ENCODE measurements at regions not wholly inside any gene's neighbourhood (a gene's known extent, or its start where the extent isn't known, plus 50 kb on each side); places are given as distances from the start of the nearest gene placed in this dataset.

DNA sequence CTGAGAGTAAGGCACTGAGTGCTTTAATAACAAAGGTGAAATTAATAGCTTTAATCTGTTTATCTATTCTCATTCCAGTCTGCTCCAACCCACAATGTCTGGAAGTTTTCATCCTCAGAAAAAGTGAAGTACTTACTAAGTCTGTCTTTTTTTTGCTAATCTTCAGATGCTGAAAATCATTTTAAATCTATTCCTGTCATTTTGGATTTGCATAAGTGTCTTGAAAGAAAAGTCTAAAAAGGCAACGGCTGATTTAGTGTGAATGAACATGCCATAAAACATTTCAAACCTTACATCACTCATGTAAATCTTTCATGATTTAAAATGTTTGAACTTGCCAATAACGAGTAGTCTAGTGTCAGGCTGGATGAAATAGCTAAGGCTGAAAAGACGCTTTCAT, 685.6 kb downstream of the RPS29 start:
- Histone ChIP-seq H3K27me3 (no peaks in the 10 kb centered on the region), H3K4me1 (no peaks in the 10 kb centered on the region), H3K36me3 (no peaks in the 10 kb centered on the region), H3K4me3 (no peak overlapping the region), H3K27ac (no peak overlapping the region), H3K9me3 (no peaks in the 10 kb centered on the region)
- TF ChIP-seq CTCF (IDR thresholded peaks at IDR 0.05), result no peak
- intact Hi-C loops (cut with DNase I), result no loop called here
- DNase-seq (no peak), FAIRE-seq (no peak), ATAC-seq (no peak)
- 51 to 59% methylated on average over 3 of the region's 3 CpGs for WGBS, 2 donors

DNA sequence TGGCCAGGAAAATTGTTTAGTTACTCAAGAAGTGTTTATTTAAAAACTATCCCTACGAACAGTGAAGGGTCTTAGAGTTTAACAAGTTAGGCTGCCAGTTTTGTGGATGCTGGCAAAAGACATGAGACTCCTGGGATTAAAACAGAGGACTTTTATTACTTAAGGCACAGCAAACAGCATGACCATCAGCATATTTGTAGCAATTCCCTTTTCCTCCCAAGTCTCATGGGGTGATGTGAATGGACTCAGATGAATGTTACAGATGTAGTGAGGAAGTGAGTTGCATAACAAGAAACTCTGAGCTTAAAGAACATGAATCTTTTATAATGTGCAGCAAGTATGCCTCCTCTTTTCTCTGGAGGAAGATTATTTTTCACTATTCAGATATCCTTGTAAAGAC, 695.8 kb downstream of the RPS29 start:
- FAIRE-seq (no peak), DNase-seq (no peak), ATAC-seq (no peak)
- H3K4me1 ChIP-seq, result no peaks in the 10 kb centered on the region
- no peak for TF ChIP-seq CTCF (IDR thresholded peaks at IDR 0.05)
- H3K36me3 ChIP-seq, result no peaks in the 10 kb centered on the region
- H3K27me3 ChIP-seq, result no peaks in the 10 kb centered on the region
- WGBS, 2 donors, result 22 to 28% methylated on average over 1 of the region's 1 CpG
- H3K9me3 ChIP-seq, result no peaks in the 10 kb centered on the region
- intact Hi-C loops (cut with DNase I), result no loop called here
- no peak overlapping the region for H3K4me3 ChIP-seq
- no peak overlapping the region for H3K27ac ChIP-seq

- no peak for DNase-seq
- Histone ChIP-seq H3K27ac (no peak overlapping the region), H3K36me3 (no peaks in the 10 kb centered on the region), H3K4me1 (no peaks in the 10 kb centered on the region), H3K9me3 (no peaks in the 10 kb centered on the region), H3K27me3 (no peaks in the 10 kb centered on the region), H3K4me3 (no peak overlapping the region)
- intact Hi-C loops (cut with DNase I), result no loop called here
- no peak for ATAC-seq
- no peak for TF ChIP-seq CTCF (IDR thresholded peaks at IDR 0.05)
- no peak for FAIRE-seq
- WGBS, 2 donors, result 16 to 17% methylated on average over 1 of the region's 1 CpG
Measured at GRCh38 chr14:48876806-48877340, 709.3 kb downstream of the RPS29 start.

- Histone ChIP-seq H3K36me3 (no peaks in the 10 kb centered on the region), H3K27ac (no peak overlapping the region), H3K4me1 (no peaks in the 10 kb centered on the region), H3K27me3 (no peaks in the 10 kb centered on the region), H3K4me3 (no peak overlapping the region), H3K9me3 (no peaks in the 10 kb centered on the region)
- DNase-seq (no peak), ATAC-seq (no peak), FAIRE-seq (no peak)
- intact Hi-C loops (cut with DNase I), result no loop called here
- TF ChIP-seq CTCF (IDR thresholded peaks at IDR 0.05), result no peak
- WGBS, 2 donors, result 64 to 79% methylated on average over 2 of the region's 2 CpGs
Measured at GRCh38 chr14:48874711-48875110, 711.5 kb downstream of the RPS29 start.

DNA sequence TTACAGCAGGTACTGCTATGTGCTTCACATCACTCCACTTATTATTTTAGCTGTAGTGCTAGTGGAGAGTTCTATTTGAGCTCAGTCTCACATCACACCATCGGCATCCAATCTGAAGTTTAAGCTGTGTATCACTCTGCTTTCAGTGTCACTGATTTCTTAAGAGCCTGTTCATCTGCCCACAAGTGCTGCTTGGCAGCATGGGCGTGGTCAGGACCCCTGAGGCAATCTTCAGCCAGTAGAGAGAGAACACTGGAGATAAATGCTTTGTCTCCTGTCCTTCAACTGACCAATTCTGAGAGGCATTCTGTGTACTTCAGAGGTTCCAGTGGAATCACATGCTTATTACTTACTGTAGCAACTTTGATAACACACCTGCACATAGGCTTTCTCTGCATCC, 728.8 kb downstream of the RPS29 start:
- intact Hi-C loops (cut with DNase I), result no loop called here
- H3K4me1 ChIP-seq, result no peaks in the 10 kb centered on the region
- H3K27ac ChIP-seq, result no peak overlapping the region
- H3K36me3 ChIP-seq, result no peaks in the 10 kb centered on the region
- WGBS, 2 donors, result 41 to 46% methylated on average over 2 of the region's 2 CpGs
- no peak for ATAC-seq
- H3K27me3 ChIP-seq, result no peaks in the 10 kb centered on the region
- no peak for DNase-seq
- TF ChIP-seq CTCF (IDR thresholded peaks at IDR 0.05), result no peak
- H3K9me3 ChIP-seq, result no peaks in the 10 kb centered on the region
- no peak for FAIRE-seq
- no peak overlapping the region for H3K4me3 ChIP-seq

All from pancreas (tissue), 10 donors.